MM.1S (cell line): ENCODE measurements at regions not wholly inside any gene's neighbourhood (a gene's known extent, or its start where the extent isn't known, plus 50 kb on each side); places are given as distances from the start of the nearest gene placed in this dataset.

ENCODE experiments used
- DNase-seq: peaks from one replicate; pipeline ENCODE4 v3.0.0-alpha.2; 2015
- H2AFZ ChIP-seq: fragments of 300-600 bp; sonication (generic); 2 replicates; pipeline ENCODE4 v1.6.0; 2016; ENCODE audit warnings: antibody characterized with exemption, low read length
- H3F3A ChIP-seq: fragments of 300-600 bp; sonication (generic); 2 replicates; pipeline ENCODE4 v1.6.1; 2016; ENCODE audit warnings: mild to moderate bottlenecking, antibody characterized with exemption, low read length, moderate library complexity, mixed read lengths; ENCODE audit not compliant: insufficient read depth
- H3K27ac ChIP-seq: fragments of 300-600 bp; sonication (generic); 2 replicates; pipeline ENCODE4 v1.5.1; 2016; ENCODE audit warnings: mild to moderate bottlenecking, low read length
- H3K27me3 ChIP-seq: fragments of 300-600 bp; sonication (generic); replicated peaks from 2 replicates; pipeline ENCODE4 v1.6.0; 2016; ENCODE audit warnings: low read length; ENCODE audit not compliant: insufficient read depth
- H3K36me3 ChIP-seq: fragments of 300-600 bp; sonication (generic); replicated peaks from 2 replicates; pipeline ENCODE4 v1.6.1; 2016; ENCODE audit warnings: mild to moderate bottlenecking, low read length, mixed read lengths; ENCODE audit not compliant: insufficient read depth
- H3K4me1 ChIP-seq: fragments of 300-600 bp; sonication (generic); 2 replicates; pipeline ENCODE4 v1.6.1; 2016; ENCODE audit warnings: low read length, mixed read lengths
- H3K4me2 ChIP-seq: fragments of 300-600 bp; sonication (generic); 2 replicates; pipeline ENCODE4 v1.6.0; 2016; ENCODE audit warnings: low read depth, low read length
- H3K4me3 ChIP-seq: fragments of 300-600 bp; sonication (generic); 2 replicates; pipeline ENCODE4 v1.5.1; 2016; ENCODE audit warnings: low read length, mixed read lengths
- H3K79me2 ChIP-seq: fragments of 300-600 bp; sonication (generic); 2 replicates; pipeline ENCODE4 v1.6.1; 2016; ENCODE audit warnings: mixed run types, low read length, mixed read lengths
- H3K9ac ChIP-seq: fragments of 300-600 bp; sonication (generic); 2 replicates; pipeline ENCODE4 v1.6.1; 2016; ENCODE audit warnings: low read length, mixed read lengths
- H3K9me2 ChIP-seq: fragments of 300-600 bp; sonication (generic); replicated peaks from 2 replicates; pipeline ENCODE4 v1.6.1; 2016; ENCODE audit warnings: mild to moderate bottlenecking, low read length, mixed read lengths; ENCODE audit not compliant: insufficient read depth
- H3K9me3 ChIP-seq: fragments of 300-600 bp; sonication (generic); replicated peaks from 2 replicates; pipeline ENCODE4 v1.6.1; 2016; ENCODE audit warnings: mild to moderate bottlenecking, low read length, mixed read lengths; ENCODE audit not compliant: insufficient read depth
- H4K20me1 ChIP-seq: fragments of 300-600 bp; sonication (generic); 2 replicates; pipeline ENCODE4 v1.6.1; 2016; ENCODE audit warnings: mild to moderate bottlenecking, low read length, moderate library complexity, mixed read lengths; ENCODE audit not compliant: insufficient read depth
- CTCF ChIP-seq: fragments of 300-600 bp; sonication (generic); IDR thresholded peaks from 2 replicates; pipeline ENCODE4 v1.5.1; 2016; ENCODE audit warnings: antibody characterized with exemption, low read length, mixed read lengths
- EZH2 ChIP-seq: fragments of 300-600 bp; sonication (generic); optimal IDR thresholded peaks from 2 replicates; pipeline ENCODE3; 2017; ENCODE audit warnings: low read depth, mild to moderate bottlenecking, antibody characterized with exemption, low read length, mixed read lengths
- EZH2phosphoT487 ChIP-seq: fragments of 300-600 bp; sonication (generic); IDR thresholded peaks from 2 replicates; pipeline ENCODE4 v1.6.1; 2018; ENCODE audit warnings: antibody characterized with exemption, low read length

- Histone ChIP-seq H3K9me2 (no peaks in the 10 kb centered on the region), H3K27me3 (no peaks in the 10 kb centered on the region), H3K79me2 (no peaks in the 10 kb centered on the region), H3K9ac (no peak overlapping the region), H3K9me3 (no peaks in the 10 kb centered on the region), H3K27ac (no peak overlapping the region), H3K36me3 (no peaks in the 10 kb centered on the region), H2AFZ (no peak overlapping the region), H3K4me1 (no peaks in the 10 kb centered on the region), H3F3A (no peaks in the 10 kb centered on the region), H3K4me3 (no peak overlapping the region), H3K4me2 (no peak overlapping the region), H4K20me1 (no peaks in the 10 kb centered on the region)
- DNase-seq: no peak
- TF ChIP-seq EZH2phosphoT487 (no peak), EZH2 (no peak), CTCF (no peak)
Observed at GRCh38 chr4:141501931-141502330, 134.5 kb upstream of the IL15 start.

- TF ChIP-seq EZH2 (no peak), EZH2phosphoT487 (no peak), CTCF (no peak)
- no peaks in the 10 kb centered on the region for H3K36me3 ChIP-seq
- no peak overlapping the region for H3K9ac ChIP-seq
- no peaks in the 10 kb centered on the region for H3K27me3 ChIP-seq
- no peak overlapping the region for H3K4me3 ChIP-seq
- H4K20me1 ChIP-seq: no peaks in the 10 kb centered on the region
- no peaks in the 10 kb centered on the region for H3K9me3 ChIP-seq
- no peak overlapping the region for H3K4me2 ChIP-seq
- no peak overlapping the region for H2AFZ ChIP-seq
- H3K27ac ChIP-seq: no peak overlapping the region
- no peaks in the 10 kb centered on the region for H3F3A ChIP-seq
- no peak for DNase-seq
- no peaks in the 10 kb centered on the region for H3K4me1 ChIP-seq
- H3K79me2 ChIP-seq: no peaks in the 10 kb centered on the region
- no peaks in the 10 kb centered on the region for H3K9me2 ChIP-seq
Observed at GRCh38 chr4:141502755-141503154, 133.6 kb upstream of the IL15 start.

- H3K36me3 ChIP-seq: no peaks in the 10 kb centered on the region
- H3K9ac ChIP-seq: no peak overlapping the region
- no peaks in the 10 kb centered on the region for H3K27me3 ChIP-seq
- no peaks in the 10 kb centered on the region for H3K79me2 ChIP-seq
- H3K9me2 ChIP-seq: no peaks in the 10 kb centered on the region
- no peak overlapping the region for H3K27ac ChIP-seq
- H3F3A ChIP-seq: no peaks in the 10 kb centered on the region
- no peak for DNase-seq
- no peaks in the 10 kb centered on the region for H3K9me3 ChIP-seq
- no peaks in the 10 kb centered on the region for H3K4me1 ChIP-seq
- H2AFZ ChIP-seq: no peak overlapping the region
- no peaks in the 10 kb centered on the region for H4K20me1 ChIP-seq
- no peak overlapping the region for H3K4me2 ChIP-seq
- no peak overlapping the region for H3K4me3 ChIP-seq
- TF ChIP-seq CTCF (no peak), EZH2 (no peak), EZH2phosphoT487 (no peak)
Observed at GRCh38 chr4:141503260-141503659, 133.1 kb upstream of the IL15 start.

- no peak overlapping the region for H3K4me2 ChIP-seq
- no peaks in the 10 kb centered on the region for H3K9me2 ChIP-seq
- TF ChIP-seq EZH2phosphoT487 (no peak), CTCF (no peak), EZH2 (no peak)
- no peaks in the 10 kb centered on the region for H3K9me3 ChIP-seq
- H2AFZ ChIP-seq: no peak overlapping the region
- DNase-seq: no peak
- H3K79me2 ChIP-seq: no peaks in the 10 kb centered on the region
- H3K4me3 ChIP-seq: no peak overlapping the region
- H3K9ac ChIP-seq: no peak overlapping the region
- no peaks in the 10 kb centered on the region for H3F3A ChIP-seq
- H3K27me3 ChIP-seq: no peaks in the 10 kb centered on the region
- H3K27ac ChIP-seq: no peak overlapping the region
- H4K20me1 ChIP-seq: no peaks in the 10 kb centered on the region
- H3K36me3 ChIP-seq: no peaks in the 10 kb centered on the region
- no peaks in the 10 kb centered on the region for H3K4me1 ChIP-seq
Observed at GRCh38 chr4:141511055-141511454, 125.3 kb upstream of the IL15 start.
